ACC112 (cell line): ENCODE measurements at regions not wholly inside any gene's neighbourhood (a gene's known extent, or its start where the extent isn't known, plus 50 kb on each side); places are given as distances from the start of the nearest gene placed in this dataset.
"Not testable (repeated sequence)": the region's sequence is repeated elsewhere in the genome, so short reads cannot be mapped to it uniquely, and the experiment has no call there.

ENCODE experiments used
- H2AFZ ChIP-seq: fragments of 200-600 bp; sonication (generic); one replicate; pipeline ENCODE4 v1.6.0; 2017; ENCODE audit warnings: antibody characterized with exemption, low read length; ENCODE audit not compliant: unreplicated experiment
- H3K27ac ChIP-seq: fragments of 200-600 bp; sonication (generic); 2 replicates; pipeline ENCODE4 v1.5.1; 2014; ENCODE audit warnings: low read depth, mild to moderate bottlenecking, antibody characterized with exemption, low read length, moderate library complexity
- H3K27me3 ChIP-seq: fragments of 200-600 bp; sonication (generic); 2 replicates; pipeline ENCODE4 v1.6.1; 2014; ENCODE audit warnings: mild to moderate bottlenecking, antibody characterized with exemption, low read length, moderate library complexity, mixed read lengths; ENCODE audit not compliant: insufficient read depth
- H3K36me3 ChIP-seq: fragments of 200-600 bp; sonication (generic); 2 replicates; pipeline ENCODE4 v1.6.1; 2016; ENCODE audit warnings: mild to moderate bottlenecking, antibody characterized with exemption, low read length, moderate library complexity, mixed read lengths; ENCODE audit not compliant: insufficient read depth
- H3K4me1 ChIP-seq: fragments of 200-600 bp; sonication (generic); one replicate; pipeline ENCODE4 v1.6.1; 2016; ENCODE audit warnings: low read length, mixed read lengths; ENCODE audit not compliant: insufficient read depth, unreplicated experiment, control insufficient read depth
- H3K4me3 ChIP-seq: fragments of 200-600 bp; sonication (generic); 2 replicates; pipeline ENCODE4 v1.5.1; 2014; ENCODE audit warnings: mild to moderate bottlenecking, low read depth, low read length
- H3K79me2 ChIP-seq: fragments of 200-600 bp; sonication (generic); one replicate; pipeline ENCODE4 v1.6.0; 2016; ENCODE audit warnings: low read length; ENCODE audit not compliant: control insufficient read depth, unreplicated experiment, insufficient read depth

DNA sequence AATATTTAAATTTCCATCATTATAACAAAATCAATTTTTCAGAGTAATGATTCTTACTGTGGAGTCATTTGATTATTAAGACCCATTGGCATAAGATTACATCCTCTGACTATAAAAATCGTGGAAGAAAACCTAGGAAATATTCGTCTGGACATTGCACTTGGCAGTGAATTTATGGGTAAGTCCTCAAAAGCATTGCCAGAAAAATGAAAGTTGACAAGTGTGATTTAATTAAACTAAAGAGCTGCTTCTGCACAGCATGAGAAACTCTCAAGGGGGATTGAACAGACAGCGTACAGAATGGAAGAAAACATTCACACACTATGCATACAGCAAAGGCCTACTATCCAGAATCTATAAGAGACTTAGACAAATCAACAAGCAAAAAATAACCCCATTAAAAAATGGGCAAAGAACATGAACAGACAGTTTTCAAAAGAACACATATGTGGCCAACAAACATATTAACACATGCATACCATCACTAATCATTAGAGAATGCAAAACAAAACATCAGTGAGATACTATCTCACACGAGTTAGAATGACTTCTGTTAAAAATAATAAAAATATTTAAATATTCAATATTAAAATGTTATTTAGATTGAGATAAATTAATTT, 111.4 kb downstream of the CCDC74A start:
- not testable (repeated sequence) for H3K27me3 ChIP-seq, H3K4me1 ChIP-seq, H3K79me2 ChIP-seq, H3K4me3 ChIP-seq, H3K27ac ChIP-seq, H3K36me3 ChIP-seq, H2AFZ ChIP-seq

DNA sequence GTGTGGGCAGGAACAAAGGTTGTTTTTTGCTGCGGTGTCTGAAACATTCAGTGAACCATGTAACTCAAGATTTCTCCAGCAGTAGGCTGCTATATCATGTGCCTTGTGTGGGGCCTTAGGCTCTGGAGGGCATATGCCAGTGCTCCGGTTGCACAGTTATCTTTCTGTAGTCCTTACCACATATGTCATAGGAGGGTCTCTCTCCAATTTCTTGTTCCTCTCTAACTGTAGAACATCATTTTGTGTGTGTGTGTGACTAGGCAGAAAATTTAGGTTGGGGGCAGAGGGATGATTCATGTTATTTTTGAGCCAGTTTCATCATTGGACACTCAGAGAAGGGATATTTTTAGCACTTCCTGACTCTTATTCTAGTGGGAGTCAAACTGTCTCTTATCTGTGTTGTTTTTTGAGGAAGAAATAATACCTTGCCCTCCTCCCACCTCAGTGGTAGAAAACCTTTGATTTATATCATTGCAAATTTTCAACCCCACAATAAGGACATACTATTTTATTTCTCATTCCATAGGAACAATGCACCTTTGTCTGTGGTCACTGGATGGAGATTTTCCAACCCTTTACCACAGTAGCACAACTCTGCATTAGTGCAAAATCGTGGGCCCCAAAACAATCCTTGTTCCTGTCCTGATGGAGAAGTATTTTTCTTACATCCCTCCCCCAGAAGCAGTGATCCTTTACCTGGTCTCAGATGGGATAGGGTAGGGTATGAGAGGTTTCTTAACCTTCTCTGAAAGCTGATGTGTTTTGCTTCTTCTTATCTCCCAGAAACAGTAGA, 113.9 kb downstream of the CCDC74A start:
- Histone ChIP-seq H3K79me2 (no peaks in the 10 kb centered on the region), H3K36me3 (no peaks in the 10 kb centered on the region), H2AFZ (no peak overlapping the region), H3K4me1 (peaks cover 7% of the 10 kb centered on the region), H3K4me3 (no peak overlapping the region), H3K27me3 (peaks cover 4% of the 10 kb centered on the region; the same call in 1 of the 2 replicates), H3K27ac (peak overlapping the region; percentile 41; the same call in 1 of the 2 replicates)

DNA sequence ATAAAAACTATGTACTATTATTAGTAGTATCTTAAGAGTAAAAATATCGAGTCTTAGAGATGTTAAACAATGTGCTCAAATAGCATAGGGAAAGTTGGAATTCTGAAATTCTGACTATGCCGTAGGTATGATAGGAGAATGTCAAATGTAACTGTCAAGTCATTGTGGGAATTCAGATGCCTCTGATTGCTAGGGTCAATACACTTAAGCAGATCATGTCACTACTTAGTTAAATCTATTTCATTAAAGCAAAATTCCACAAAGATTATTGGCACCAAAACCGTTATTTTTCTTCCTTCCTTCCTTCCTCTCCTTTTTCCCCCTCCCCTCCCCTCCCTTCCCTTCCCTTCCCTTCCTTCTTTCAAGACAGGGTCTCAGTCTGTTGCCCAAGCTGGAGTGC, 115.5 kb downstream of the CCDC74A start:
- not testable (repeated sequence) for H3K79me2 ChIP-seq, H3K4me1 ChIP-seq, H3K36me3 ChIP-seq, H2AFZ ChIP-seq, H3K27ac ChIP-seq, H3K4me3 ChIP-seq
- peaks cover 15% of the 10 kb centered on the region; the same call in 1 of the 2 replicates for H3K27me3 ChIP-seq

DNA sequence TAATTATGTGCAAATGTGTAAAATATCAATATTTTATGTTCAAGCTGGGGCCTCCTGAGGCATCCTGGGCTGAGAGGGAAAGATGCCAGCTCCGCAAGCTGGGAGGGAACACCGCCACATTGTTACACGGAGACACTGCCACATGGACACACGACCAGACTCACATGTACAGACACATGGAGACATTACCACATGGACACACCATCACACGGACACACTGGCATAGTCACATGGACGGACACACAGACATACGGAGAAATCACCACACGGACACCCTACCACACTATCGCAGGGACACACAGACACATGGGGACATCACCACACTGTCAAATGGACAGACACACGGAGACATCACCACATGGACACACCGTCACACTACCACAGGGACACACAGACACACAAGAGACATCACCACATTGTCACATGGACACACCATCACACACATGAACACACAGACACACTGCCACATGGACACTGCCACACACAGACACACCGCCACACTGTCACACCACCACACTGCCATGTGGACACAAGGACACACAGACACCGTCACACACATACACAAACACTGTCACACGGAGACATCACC, 117.6 kb downstream of the CCDC74A start:
- H3K27me3 ChIP-seq: peaks cover 19% of the 10 kb centered on the region; the same call in 1 of the 2 replicates
- no peaks in the 10 kb centered on the region for H3K36me3 ChIP-seq
- H2AFZ ChIP-seq: no peak overlapping the region
- H3K27ac ChIP-seq: no peak overlapping the region
- H3K79me2 ChIP-seq: no peaks in the 10 kb centered on the region
- H3K4me3 ChIP-seq: no peak overlapping the region
- peaks cover 7% of the 10 kb centered on the region for H3K4me1 ChIP-seq

DNA sequence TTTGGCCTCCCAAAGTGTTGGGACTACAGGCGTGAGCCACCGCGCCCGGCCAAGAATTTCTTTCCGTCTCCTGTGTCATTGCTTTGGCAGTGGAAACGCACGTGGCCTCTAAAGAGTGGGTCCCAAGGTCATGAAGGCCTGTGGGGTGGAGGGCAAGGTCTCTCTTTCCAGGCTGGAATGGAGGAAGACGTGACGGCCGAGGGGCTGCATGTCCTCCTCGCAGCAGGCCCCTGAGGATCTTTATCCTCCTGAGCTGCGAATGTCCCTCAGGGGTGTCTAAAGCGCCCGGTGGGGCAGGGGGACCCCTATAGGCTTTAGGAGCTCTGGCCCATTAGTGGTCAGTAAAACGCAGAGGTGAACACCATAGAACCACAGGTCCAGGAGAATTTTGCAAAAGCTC, 118.5 kb downstream of the CCDC74A start:
- H3K4me3 ChIP-seq, H3K4me1 ChIP-seq, H3K27ac ChIP-seq, H2AFZ ChIP-seq, H3K36me3 ChIP-seq, H3K79me2 ChIP-seq: not testable (repeated sequence)
- H3K27me3 ChIP-seq: peaks cover 19% of the 10 kb centered on the region; the same call in 1 of the 2 replicates

DNA sequence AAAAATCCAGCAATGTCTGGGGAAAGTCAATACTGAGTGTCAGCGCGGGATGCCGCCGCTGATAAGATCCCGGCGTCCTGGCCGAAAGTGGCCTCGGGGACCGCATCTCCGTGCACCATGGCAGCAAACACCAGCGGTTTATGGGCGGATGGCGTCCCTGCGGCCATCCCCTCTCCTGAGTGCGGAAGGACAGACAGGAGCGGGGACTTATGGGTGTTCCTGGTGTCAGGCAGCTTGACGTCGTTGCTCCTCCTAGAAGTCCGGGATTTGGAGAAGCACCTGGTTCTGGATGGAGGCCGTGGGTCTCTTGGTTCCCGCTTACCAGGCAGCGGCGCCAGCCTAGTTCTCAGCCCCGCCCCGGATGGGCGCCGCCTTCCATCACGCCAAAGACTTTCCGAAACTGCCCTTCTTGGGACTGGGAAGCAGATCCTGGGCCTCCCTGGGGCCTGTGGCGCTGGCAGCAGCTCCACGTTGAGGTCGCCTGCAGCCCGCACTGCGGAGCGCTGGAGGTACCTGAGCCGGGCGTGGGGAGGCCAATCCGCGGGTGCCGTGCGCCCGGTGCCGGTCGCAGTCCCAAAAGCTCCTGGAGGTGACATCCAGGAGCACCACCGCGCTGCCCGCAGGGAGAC, 119.1 kb downstream of the CCDC74A start:
- Histone ChIP-seq H3K79me2 (no peaks in the 10 kb centered on the region), H3K27ac (no peak overlapping the region), H3K4me1 (peaks cover 2% of the 10 kb centered on the region), H2AFZ (peak overlapping the region; percentile 12), H3K27me3 (peaks cover 21% of the 10 kb centered on the region; the same call in 1 of the 2 replicates), H3K4me3 (peak overlapping the region; percentile 48; the same call in 1 of the 2 replicates), H3K36me3 (no peaks in the 10 kb centered on the region)

DNA sequence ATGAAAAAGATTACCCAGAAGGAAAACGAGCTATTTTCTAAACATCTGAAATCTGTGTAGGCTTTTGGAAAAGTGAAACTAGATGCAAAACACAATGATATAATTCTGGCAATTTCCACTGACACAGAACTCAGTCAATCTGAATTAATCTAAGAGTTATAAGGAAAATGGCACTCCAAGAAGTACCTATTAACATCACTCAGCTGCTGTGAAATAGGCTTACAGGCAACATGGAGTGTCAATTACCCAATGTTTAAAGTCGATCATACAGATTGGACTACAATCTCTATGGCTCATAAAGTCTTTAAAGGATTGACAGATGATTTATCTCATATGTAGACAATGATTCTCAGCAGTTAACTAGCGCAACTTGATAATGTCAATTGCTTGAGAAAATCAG, 120.9 kb downstream of the CCDC74A start:
- H3K4me3 ChIP-seq, H3K27ac ChIP-seq, H2AFZ ChIP-seq, H3K79me2 ChIP-seq, H3K36me3 ChIP-seq, H3K4me1 ChIP-seq: not testable (repeated sequence)
- peaks cover 23% of the 10 kb centered on the region; the same call in 1 of the 2 replicates for H3K27me3 ChIP-seq

DNA sequence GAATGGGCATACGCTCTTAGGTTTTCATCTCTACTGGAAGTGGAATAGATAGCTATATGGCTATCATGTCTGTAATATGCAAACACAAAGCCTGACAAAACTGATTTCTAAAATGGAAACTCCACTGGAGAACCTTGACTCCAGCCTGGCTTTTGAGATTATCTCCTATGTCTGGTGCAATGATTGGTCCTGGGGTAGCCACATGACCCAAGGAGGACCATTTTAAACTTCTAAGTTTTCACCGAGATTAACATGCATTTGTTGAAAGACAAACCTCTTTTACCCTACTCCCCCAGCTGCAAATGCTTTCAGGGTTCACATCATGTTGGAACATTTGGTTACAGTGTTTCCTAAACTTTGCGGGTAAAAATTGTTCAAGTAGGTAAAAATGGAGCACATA, 124.6 kb downstream of the CCDC74A start:
- not testable (repeated sequence) for H3K4me1 ChIP-seq

DNA sequence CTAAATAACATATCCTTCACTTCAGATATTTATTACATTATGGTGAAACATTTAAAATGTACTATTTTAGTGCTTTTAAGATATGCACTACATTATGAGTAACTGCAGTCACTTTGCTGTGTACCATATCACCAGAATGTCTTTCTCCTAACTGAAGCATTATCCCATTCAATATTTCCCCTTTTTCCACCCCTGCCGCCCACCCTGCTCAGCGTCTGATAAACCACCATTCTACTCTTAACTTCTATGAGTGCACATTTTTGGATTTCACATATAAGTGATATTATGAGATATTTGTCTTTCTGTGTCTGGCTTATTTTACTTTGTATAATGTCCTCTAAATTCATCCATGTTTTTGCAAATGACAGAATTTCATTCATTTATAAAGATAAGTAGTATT, 126.4 kb downstream of the CCDC74A start:
- not testable (repeated sequence) for H2AFZ ChIP-seq, H3K4me3 ChIP-seq, H3K36me3 ChIP-seq, H3K4me1 ChIP-seq, H3K27ac ChIP-seq, H3K79me2 ChIP-seq
- H3K27me3 ChIP-seq: peaks cover 16% of the 10 kb centered on the region; the same call in 1 of the 2 replicates

More for the DNA sequence above, 124.6 kb downstream of the CCDC74A start:
- H3K27ac ChIP-seq, H2AFZ ChIP-seq, H3K36me3 ChIP-seq, H3K4me3 ChIP-seq, H3K79me2 ChIP-seq: not testable (repeated sequence)
- peaks cover 25% of the 10 kb centered on the region; the same call in 1 of the 2 replicates for H3K27me3 ChIP-seq

DNA sequence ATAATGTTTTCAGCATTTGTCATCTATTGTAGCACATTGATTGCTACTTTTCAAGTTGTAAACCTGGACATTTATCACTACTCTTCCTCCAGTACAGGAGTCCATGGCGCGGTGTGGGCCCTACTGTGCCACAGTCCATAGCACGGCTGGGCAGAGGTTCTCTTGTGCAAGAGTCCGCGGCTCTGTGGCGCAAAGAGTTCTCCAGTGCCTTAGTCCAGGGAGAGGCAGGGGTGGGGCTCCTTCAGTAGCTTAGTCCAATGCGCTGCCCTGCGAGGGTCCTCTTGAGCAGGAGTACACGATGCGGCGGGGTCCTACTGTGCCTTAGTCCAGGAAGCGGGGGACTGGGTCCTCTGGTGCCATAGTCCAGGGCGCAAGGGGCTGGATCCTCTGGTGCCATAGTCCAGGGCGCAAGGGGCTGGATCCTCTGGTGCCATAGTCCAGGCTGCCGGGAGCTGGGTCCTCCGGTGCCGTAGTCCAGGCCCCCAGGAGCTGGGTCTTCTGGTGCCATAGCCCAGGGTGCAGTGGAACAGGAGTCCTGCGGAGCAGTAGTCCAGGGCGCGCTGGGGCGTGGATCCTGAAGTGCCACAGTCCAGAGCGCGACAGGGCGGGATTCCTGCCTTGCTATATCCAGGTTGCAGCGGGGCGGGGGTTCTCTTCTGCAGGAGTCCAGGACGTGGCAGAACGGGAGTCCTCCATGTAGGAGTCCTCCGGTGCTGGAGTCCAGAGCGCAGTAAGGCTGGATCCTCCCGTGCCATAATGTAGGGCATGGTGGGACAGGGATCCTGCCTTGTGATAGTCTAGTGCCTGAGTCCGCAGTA, 129.3 kb downstream of the CCDC74A start:
- no peak overlapping the region for H3K27ac ChIP-seq
- no peak overlapping the region for H3K4me3 ChIP-seq
- H3K36me3 ChIP-seq: no peaks in the 10 kb centered on the region
- peaks cover 22% of the 10 kb centered on the region; the same call in 1 of the 2 replicates for H3K27me3 ChIP-seq
- no peaks in the 10 kb centered on the region for H3K79me2 ChIP-seq
- H2AFZ ChIP-seq: no peak overlapping the region
- H3K4me1 ChIP-seq: no peaks in the 10 kb centered on the region
